CD14-positive monocyte (primary cell): ENCODE measurements at regions not wholly inside any gene's neighbourhood (a gene's known extent, or its start where the extent isn't known, plus 50 kb on each side); places are given as distances from the start of the nearest gene placed in this dataset.

Experiments
- DNase-seq, 3 donors: peaks; one replicate each; pipeline ENCODE4 v3.0.0-alpha.2; 2011 to 2022
- H2AFZ ChIP-seq: 2 replicates; pipeline ENCODE4 v1.6.0; 2012; ENCODE audit warnings: mild to moderate bottlenecking, low read depth, low read length, inconsistent platforms; ENCODE audit not compliant: insufficient read depth, poor library complexity, severe bottlenecking
- H3K27ac ChIP-seq, 2 donors: 1 replicate in 1 of 2; 2 replicates in 1 of 2; pipeline ENCODE4 v1.5.1; 2012 to 2013; ENCODE audit warnings: low read length in 2 of 2, control low read depth in 1 of 2, inconsistent platforms in 1 of 2, low read depth in 1 of 2, mild to moderate bottlenecking in 1 of 2
- H3K27me3 ChIP-seq, 2 donors: one replicate each; pipeline versions ENCODE4 v1.6.0 to v1.6.1; 2011 to 2013; ENCODE audit warnings: low read length in 2 of 2; ENCODE audit not compliant: control insufficient read depth in 2 of 2, insufficient read depth in 2 of 2
- H3K36me3 ChIP-seq, 2 donors: replicated peaks in 1 of 2; 1 replicate in 1 of 2; 2 replicates in 1 of 2; pipeline versions ENCODE4 v1.5.1 to v1.6.1; 2012 to 2013; ENCODE audit warnings: low read length in 2 of 2, control low read depth in 1 of 2, inconsistent platforms in 1 of 2, mild to moderate bottlenecking in 1 of 2; ENCODE audit not compliant: insufficient read depth in 2 of 2, control insufficient read depth in 1 of 2
- H3K4me1 ChIP-seq, 2 donors: 1 replicate in 1 of 2; 2 replicates in 1 of 2; pipeline versions ENCODE4 v1.5.1 to v1.6.1; 2012 to 2013; ENCODE audit warnings: low read length in 2 of 2, control low read depth in 1 of 2, inconsistent platforms in 1 of 2, mild to moderate bottlenecking in 1 of 2, moderate library complexity in 1 of 2; ENCODE audit not compliant: insufficient read depth in 2 of 2, control insufficient read depth in 1 of 2
- H3K4me2 ChIP-seq: replicated peaks from 2 replicates; pipeline ENCODE3; 2012; ENCODE audit warnings: low read length, moderate library complexity, mild to moderate bottlenecking; ENCODE audit not compliant: poor library complexity, severe bottlenecking; ENCODE audit errors: extremely low read depth
- H3K4me3 ChIP-seq, 3 experiments: fragments of 200-600 bp in 1 of 3; sonication (generic) in 1 of 3; replicated peaks in 1 of 3; 1 replicate in 2 of 3; 2 replicates in 1 of 3; pipeline ENCODE4 v1.5.1; 2011 to 2013; ENCODE audit warnings: low read length in 3 of 3, mild to moderate bottlenecking in 3 of 3, control low read depth in 2 of 3, low read depth in 2 of 3, inconsistent platforms in 1 of 3, moderate library complexity in 1 of 3
- H3K79me2 ChIP-seq: 2 replicates; pipeline ENCODE4 v1.6.0; 2012; ENCODE audit warnings: mild to moderate bottlenecking, control low read depth, inconsistent platforms, low read length, moderate library complexity; ENCODE audit not compliant: insufficient read depth
- H3K9ac ChIP-seq: 2 replicates; pipeline ENCODE4 v1.6.0; 2017; ENCODE audit warnings: low read length, mild to moderate bottlenecking; ENCODE audit not compliant: insufficient read depth, poor library complexity, severe bottlenecking
- H3K9me3 ChIP-seq, 2 donors: replicated peaks in 1 of 2; 1 replicate in 1 of 2; 2 replicates in 1 of 2; pipeline versions ENCODE4 v1.5.1 to v1.6.1; 2012 to 2013; ENCODE audit warnings: low read length in 2 of 2, control low read depth in 1 of 2; ENCODE audit not compliant: control insufficient read depth in 1 of 2, insufficient read depth in 1 of 2
- H4K20me1 ChIP-seq: 2 replicates; pipeline ENCODE4 v1.6.0; 2012; ENCODE audit warnings: mild to moderate bottlenecking, low read length, control low read depth, moderate library complexity; ENCODE audit not compliant: insufficient read depth
- H3K27ac Mint-ChIP-seq, 7 donors: one replicate each; pipeline ENCODE4 v1.8.0; 2020; ENCODE audit warnings: mild to moderate bottlenecking in 7 of 7, mixed read lengths in 7 of 7, moderate library complexity in 6 of 7, inconsistent platforms in 2 of 7
- H3K27me3 Mint-ChIP-seq, 3 donors: one replicate each; pipeline ENCODE4 v1.8.0; 2021 to 2022; ENCODE audit warnings: low read depth in 3 of 3, mild to moderate bottlenecking in 3 of 3, mixed read lengths in 3 of 3, moderate library complexity in 3 of 3, inconsistent platforms in 1 of 3
- H3K36me3 Mint-ChIP-seq, 2 donors: one replicate each; pipeline ENCODE4 v1.8.0; 2020; ENCODE audit warnings: mixed read lengths in 2 of 2, inconsistent platforms in 1 of 2, mild to moderate bottlenecking in 1 of 2
- H3K4me1 Mint-ChIP-seq: one replicate; pipeline ENCODE4 v1.8.0; 2020; ENCODE audit warnings: mild to moderate bottlenecking, mixed read lengths
- H3K4me3 Mint-ChIP-seq, 2 donors: one replicate each; pipeline ENCODE4 v1.8.0; 2020; ENCODE audit warnings: mild to moderate bottlenecking in 2 of 2, mixed read lengths in 2 of 2, moderate library complexity in 1 of 2
- H3K9me3 Mint-ChIP-seq, 7 donors: one replicate each; pipeline ENCODE4 v1.8.0; 2020 to 2022; ENCODE audit warnings: mixed read lengths in 7 of 7, mild to moderate bottlenecking in 6 of 7, moderate library complexity in 6 of 7, inconsistent platforms in 2 of 7
- CTCF ChIP-seq: fragments of 200-600 bp; IDR thresholded peaks from one replicate; pipeline ENCODE4 v1.8.0; 2022; ENCODE audit warnings: antibody characterized with exemption, mild to moderate bottlenecking
- WGBS: methylation state at CpG from one replicate; pipeline ENCODE4 v1.1.5; 2013; ENCODE audit warnings: missing lambda C conversion rate; ENCODE audit not compliant: insufficient coverage; 5-methylcytosine and 5-hydroxymethylcytosine counted together
- intact Hi-C, 2 donors: fragments of 100-400 bp; cut with micrococcal nuclease; formaldehyde crosslinking; loops; one replicate each; pipeline versions ENCODE4 v1.15.0 to v1.15.1; 2023

GRCh38 chr13:30134578-30134977 is 172.8 kb downstream of the KATNAL1 start:
- TF ChIP-seq CTCF = no peak
- no peak for DNase-seq
- no peak overlapping the region for H3K9ac ChIP-seq
- H4K20me1 ChIP-seq = no peaks in the 10 kb centered on the region
- H3K4me2 ChIP-seq = no peak overlapping the region
- Mint-ChIP-seq H3K4me1 (peaks cover 16% of the 10 kb centered on the region), H3K4me3 (no peak overlapping the region), H3K36me3 (no peaks in the 10 kb centered on the region), H3K27ac (no peak overlapping the region), H3K27me3 (peaks cover 0 to 2% (median 2%) of the 10 kb centered on the region in 3 donors), H3K9me3 (no peaks in the 10 kb centered on the region)
- H3K36me3 ChIP-seq = no peaks in the 10 kb centered on the region
- H3K4me1 ChIP-seq = no peaks in the 10 kb centered on the region
- H3K27ac ChIP-seq = no peak overlapping the region
- no peak overlapping the region for H2AFZ ChIP-seq
- WGBS = 86% methylated on average over 1 of the region's 2 CpGs
- no peaks in the 10 kb centered on the region for H3K79me2 ChIP-seq
- no peak overlapping the region for H3K4me3 ChIP-seq
- H3K27me3 ChIP-seq = no peaks in the 10 kb centered on the region
- no peaks in the 10 kb centered on the region for H3K9me3 ChIP-seq
- intact Hi-C loops = loop anchor here in 1 of 2 donors (5.0 kb wide), 1 partner anchor 733 kb away; no protein-coding TSS in a partner anchor

GRCh38 chr13:30133996-30134395 is 173.4 kb downstream of the KATNAL1 start:
- H3K4me2 ChIP-seq = no peak overlapping the region
- intact Hi-C loops = loop anchor here in 1 of 2 donors (5.0 kb wide), 1 partner anchor 733 kb away; no protein-coding TSS in a partner anchor
- H3K79me2 ChIP-seq = no peaks in the 10 kb centered on the region
- no peaks in the 10 kb centered on the region for H3K9me3 Mint-ChIP-seq
- H3K36me3 ChIP-seq = no peaks in the 10 kb centered on the region
- H3K27ac ChIP-seq = no peak overlapping the region
- no peak for DNase-seq
- no peak overlapping the region for H3K4me3 Mint-ChIP-seq
- H3K36me3 Mint-ChIP-seq = no peaks in the 10 kb centered on the region
- no peak overlapping the region for H3K27ac Mint-ChIP-seq
- H3K4me1 Mint-ChIP-seq = peaks cover 16% of the 10 kb centered on the region
- H3K27me3 ChIP-seq = no peaks in the 10 kb centered on the region
- H3K9ac ChIP-seq = no peak overlapping the region
- H3K27me3 Mint-ChIP-seq = peaks cover 0 to 2% (median 2%) of the 10 kb centered on the region in 3 donors
- no peaks in the 10 kb centered on the region for H3K9me3 ChIP-seq
- 84% methylated on average over 6 of the region's 7 CpGs for WGBS
- H3K4me1 ChIP-seq = no peaks in the 10 kb centered on the region
- H2AFZ ChIP-seq = no peak overlapping the region
- H3K4me3 ChIP-seq = no peak overlapping the region
- TF ChIP-seq CTCF = no peak
- H4K20me1 ChIP-seq = no peaks in the 10 kb centered on the region
